PC-3 (cell line): ENCODE measurements at regions not wholly inside any gene's neighbourhood (a gene's known extent, or its start where the extent isn't known, plus 50 kb on each side); places are given as distances from the start of the nearest gene placed in this dataset.

Source experiments
- ATAC-seq: fragments of 200-7000 bp; cut with Tn5 transposase; 2 replicates; pipeline ENCODE4 v1.9.1; 2020; ENCODE audit warnings: mild to moderate bottlenecking, moderate library complexity
- BruUV-seq: library from RNA; stranded (reverse); fragments of 400-500 nt; replicated peaks from 2 replicates; lab custom pipeline; 2021; lab: Mats Ljungman, UMichigan
- CTCF ChIA-PET: fragments of 300-600 bp; sonication (Branson Sonifier 250); formaldehyde crosslinking; loops from one replicate; lab custom pipeline; 2022; ENCODE audit warnings: antibody characterized with exemption; lab: Charles Lee
- POLR2A ChIA-PET: fragments of 300-600 bp; sonication (Branson Sonifier 250); formaldehyde crosslinking; loops from one replicate; lab custom pipeline; 2022; ENCODE audit warnings: antibody characterized with exemption; ENCODE audit not compliant: unreplicated experiment; lab: Charles Lee
- DNase-seq: peaks from one replicate; pipeline ENCODE4 v3.0.0-alpha.2; 2015
- H2AFZ ChIP-seq: fragments of 300-600 bp; sonication (generic); 2 replicates; pipeline ENCODE4 v1.6.0; 2016; ENCODE audit warnings: antibody characterized with exemption, low read length
- H3F3A ChIP-seq: fragments of 300-600 bp; sonication (generic); one replicate; pipeline ENCODE4 v1.6.0; 2017; ENCODE audit warnings: antibody characterized with exemption, low read length, control low read depth, mild to moderate bottlenecking; ENCODE audit not compliant: unreplicated experiment
- H3K27ac ChIP-seq: fragments of 300-600 bp; sonication (generic); 2 replicates; pipeline ENCODE4 v1.5.1; 2016; ENCODE audit warnings: mild to moderate bottlenecking, low read length
- H3K27me3 ChIP-seq: fragments of 300-600 bp; sonication (generic); 2 replicates; pipeline ENCODE4 v1.6.1; 2016; ENCODE audit warnings: low read length, mixed read lengths
- H3K36me3 ChIP-seq: fragments of 300-600 bp; sonication (generic); 2 replicates; pipeline ENCODE4 v1.6.1; 2016; ENCODE audit warnings: low read depth, mixed run types, low read length, mixed read lengths
- H3K4me1 ChIP-seq: fragments of 300-600 bp; sonication (generic); 2 replicates; pipeline ENCODE4 v1.5.1; 2016; ENCODE audit warnings: low read length; ENCODE audit not compliant: insufficient read depth
- H3K4me2 ChIP-seq: fragments of 300-600 bp; sonication (generic); 2 replicates; pipeline ENCODE4 v1.6.0; 2016; ENCODE audit warnings: low read length
- H3K4me3 ChIP-seq: fragments of 300-600 bp; sonication (generic); 2 replicates; pipeline ENCODE4 v1.5.1; 2016; ENCODE audit warnings: mild to moderate bottlenecking, low read length, mixed read lengths
- H3K79me2 ChIP-seq: fragments of 300-600 bp; sonication (generic); 2 replicates; pipeline ENCODE4 v1.6.1; 2017; ENCODE audit warnings: low read length, mixed read lengths
- H3K9ac ChIP-seq: fragments of 300-600 bp; sonication (generic); 2 replicates; pipeline ENCODE4 v1.6.0; 2016; ENCODE audit warnings: mild to moderate bottlenecking, low read length
- H3K9me2 ChIP-seq: fragments of 300-600 bp; sonication (generic); replicated peaks from 2 replicates; pipeline ENCODE4 v1.6.1; 2016; ENCODE audit warnings: mixed run types, low read length, mixed read lengths
- H3K9me3 ChIP-seq: fragments of 300-600 bp; sonication (generic); 2 replicates; pipeline ENCODE4 v1.6.1; 2016; ENCODE audit warnings: low read length, mixed read lengths
- H4K20me1 ChIP-seq: fragments of 300-600 bp; sonication (generic); 2 replicates; pipeline ENCODE4 v1.6.1; 2016; ENCODE audit warnings: low read length, mixed read lengths
- CTCF ChIP-seq: fragments of 300-600 bp; sonication (generic); conservative IDR thresholded peaks from 2 replicates; pipeline ENCODE4 v1.5.1; 2017; ENCODE audit warnings: antibody characterized with exemption, low read depth, mild to moderate bottlenecking, low read length
- EZH2 ChIP-seq: fragments of 300-600 bp; sonication (generic); IDR thresholded peaks from one replicate; pipeline ENCODE4 v1.6.1; 2017; ENCODE audit warnings: antibody characterized with exemption, mild to moderate bottlenecking, low read length; ENCODE audit not compliant: unreplicated experiment
- EZH2phosphoT487 ChIP-seq: fragments of 300-600 bp; sonication (generic); IDR thresholded peaks from 2 replicates; pipeline ENCODE4 v1.6.1; 2018; ENCODE audit warnings: mild to moderate bottlenecking, antibody characterized with exemption, low read length, borderline replicate concordance
- intact Hi-C: fragments of 100-400 bp; cut with micrococcal nuclease; formaldehyde crosslinking; loops from 2 replicates; pipeline ENCODE4 v1.9.0; 2023

- no peaks in the 10 kb centered on the region for H3K9me2 ChIP-seq
- CTCF ChIA-PET, result no interaction called here
Observed at GRCh38 chr15:96207377-96208006, 123.0 kb upstream of the NR2F2 start.

GRCh38 chr15:96209285-96209735, 121.2 kb upstream of the NR2F2 start:
- POLR2A ChIA-PET, result no interaction called here
- no peak for DNase-seq
- no peak overlapping the region for H2AFZ ChIP-seq

More at GRCh38 chr15:96207377-96208006, 123.0 kb upstream of the NR2F2 start:
- Histone ChIP-seq H3K79me2 (no peaks in the 10 kb centered on the region), H3K4me1 (no peaks in the 10 kb centered on the region), H3K27me3 (no peaks in the 10 kb centered on the region), H3K27ac (no peak overlapping the region), H3K9me3 (no peaks in the 10 kb centered on the region), H3K4me2 (no peak overlapping the region), H3K36me3 (no peaks in the 10 kb centered on the region), H2AFZ (no peak overlapping the region), H3K9ac (no peak overlapping the region), H3F3A (no peaks in the 10 kb centered on the region), H3K4me3 (no peak overlapping the region), H4K20me1 (no peaks in the 10 kb centered on the region)
- DNase-seq, result no peak
- intact Hi-C loops, result no loop called here
- ATAC-seq, result no peak
- no TSS peak for BruUV-seq
- no peak for TF ChIP-seq EZH2
- TF ChIP-seq CTCF, result no peak
- TF ChIP-seq EZH2phosphoT487, result no peak
- POLR2A ChIA-PET, result no interaction called here

More at GRCh38 chr15:96209285-96209735, 121.2 kb upstream of the NR2F2 start:
- Histone ChIP-seq H3K4me1 (no peaks in the 10 kb centered on the region), H3K4me2 (no peak overlapping the region), H3K9me3 (no peaks in the 10 kb centered on the region), H3K9me2 (no peaks in the 10 kb centered on the region), H3K9ac (no peak overlapping the region), H4K20me1 (no peaks in the 10 kb centered on the region), H3F3A (no peaks in the 10 kb centered on the region), H3K36me3 (no peaks in the 10 kb centered on the region), H3K4me3 (no peak overlapping the region), H3K79me2 (no peaks in the 10 kb centered on the region), H3K27me3 (no peaks in the 10 kb centered on the region), H3K27ac (no peak overlapping the region)
- TF ChIP-seq CTCF (no peak), EZH2 (no peak), EZH2phosphoT487 (no peak)
- ATAC-seq, result no peak
- intact Hi-C loops, result no loop called here
- CTCF ChIA-PET, result no interaction called here
- no TSS peak for BruUV-seq
